H1 (cell line): ENCODE measurements at regions not wholly inside any gene's neighbourhood (a gene's known extent, or its start where the extent isn't known, plus 50 kb on each side); places are given as distances from the start of the nearest gene placed in this dataset.

Experiments used
- CTCF ChIA-PET: fragments of 300-600 bp; sonication (Branson Sonifier 250); formaldehyde crosslinking; loops from one replicate; lab custom pipeline; 2021; ENCODE audit not compliant: partially characterized antibody; lab: Charles Lee
- POLR2A ChIA-PET: fragments of 300-600 bp; sonication (Branson Sonifier 250); formaldehyde crosslinking; loops from one replicate; lab custom pipeline; 2021; ENCODE audit warnings: inconsistent platforms; ENCODE audit not compliant: partially characterized antibody; lab: Charles Lee
- DNase-seq, 2 experiments: peaks; one replicate each; pipeline versions ENCODE4 v3.0.0 to v3.0.0-alpha.2; 2010 to 2022; ENCODE audit warnings: low spot score in 2 of 2, low read depth in 1 of 2, mixed read lengths in 1 of 2
- FAIRE-seq: peaks from 2 replicates; lab custom pipeline; 2011; peaks lifted over from hg19 to GRCh38; lab: Jason Lieb, UNC
- H2AFZ ChIP-seq: 2 replicates; pipeline ENCODE4 v1.8.1; 2012; ENCODE audit warnings: low read length, inconsistent platforms
- H2AK5ac ChIP-seq: 2 replicates; pipeline ENCODE4 v1.6.1; 2013; ENCODE audit warnings: low read depth, low read length
- H2BK120ac ChIP-seq: replicated peaks from 2 replicates; pipeline ENCODE3; 2013; ENCODE audit warnings: low read depth, low read length, inconsistent platforms
- H2BK12ac ChIP-seq: 2 replicates; pipeline ENCODE4 v1.6.1; 2013; ENCODE audit warnings: low read depth, low read length
- H2BK15ac ChIP-seq: 2 replicates; pipeline ENCODE4 v1.6.1; 2013; ENCODE audit warnings: low read length
- H2BK20ac ChIP-seq: 2 replicates; pipeline ENCODE4 v1.6.1; 2013; ENCODE audit warnings: low read length
- H2BK5ac ChIP-seq: 2 replicates; pipeline ENCODE4 v1.6.1; 2013; ENCODE audit warnings: low read depth, low read length
- H3K14ac ChIP-seq: 2 replicates; pipeline ENCODE4 v1.6.1; 2013; ENCODE audit warnings: inconsistent platforms; ENCODE audit not compliant: insufficient read length
- H3K18ac ChIP-seq: 2 replicates; pipeline ENCODE4 v1.6.1; 2013; ENCODE audit warnings: low read length; ENCODE audit errors: extremely low read depth
- H3K23ac ChIP-seq: 2 replicates; pipeline ENCODE4 v1.6.1; 2013; ENCODE audit warnings: inconsistent platforms; ENCODE audit not compliant: insufficient read length
- H3K23me2 ChIP-seq: 2 replicates; pipeline ENCODE4 v1.6.1; 2013; ENCODE audit warnings: low read depth, low read length
- H3K27ac ChIP-seq: 2 replicates; pipeline ENCODE4 v1.6.1; 2011; ENCODE audit warnings: low read depth, low read length, inconsistent platforms
- H3K27me3 ChIP-seq, 4 experiments: replicated peaks in 1 of 4; 1 replicate in 1 of 4; 2 replicates in 3 of 4; pipeline versions ENCODE4 v1.6.1 to v1.8.1; 2011 to 2013; ENCODE audit warnings: low read length in 3 of 4, mild to moderate bottlenecking in 3 of 4, inconsistent platforms in 2 of 4, mixed read lengths in 2 of 4, moderate library complexity in 1 of 4; ENCODE audit not compliant: control insufficient read depth in 3 of 4, insufficient read depth in 3 of 4; ENCODE audit errors: extremely low read depth in 1 of 4
- H3K36me3 ChIP-seq, 4 experiments: 2 replicates each; pipeline versions ENCODE4 v1.6.1 to v1.8.1; 2011 to 2013; ENCODE audit warnings: mild to moderate bottlenecking in 4 of 4, low read length in 3 of 4, moderate library complexity in 2 of 4, control low read depth in 1 of 4, inconsistent platforms in 1 of 4; ENCODE audit not compliant: insufficient read depth in 4 of 4, control insufficient read depth in 2 of 4
- H3K4ac ChIP-seq: replicated peaks from 2 replicates; pipeline ENCODE3; 2013; ENCODE audit warnings: low read length, low read depth, mixed read lengths, inconsistent platforms; ENCODE audit not compliant: insufficient read length
- H3K4me1 ChIP-seq, 4 experiments: replicated peaks in 1 of 4; 1 replicate in 1 of 4; 2 replicates in 3 of 4; pipeline versions ENCODE4 v1.6.1 to v1.8.1; 2011 to 2013; ENCODE audit warnings: low read length in 3 of 4, inconsistent platforms in 2 of 4, mixed read lengths in 1 of 4; ENCODE audit not compliant: insufficient read depth in 4 of 4, control insufficient read depth in 3 of 4
- H3K4me2 ChIP-seq, 2 experiments: 2 replicates each; pipeline versions ENCODE4 v1.6.1 to v1.8.1; 2011 to 2013; ENCODE audit warnings: low read depth in 2 of 2, low read length in 2 of 2, control low read depth in 1 of 2, inconsistent platforms in 1 of 2, mild to moderate bottlenecking in 1 of 2; ENCODE audit not compliant: insufficient read depth in 1 of 2
- H3K4me3 ChIP-seq, 4 experiments: fragments of 200-600, 300-600 bp in 1 of 4; sonication (generic), shearing (Covaris generic), sonication (Bioruptor Twin) in 1 of 4; 2 replicates each; pipeline versions ENCODE4 v1.5.1 to v1.8.1; 2011 to 2016; ENCODE audit warnings: low read length in 4 of 4, low read depth in 3 of 4, control low read depth in 2 of 4, inconsistent platforms in 2 of 4, mild to moderate bottlenecking in 2 of 4, mixed read lengths in 1 of 4, moderate library complexity in 1 of 4; ENCODE audit not compliant: insufficient read depth in 2 of 4; ENCODE audit errors: extremely low read depth in 1 of 4
- H3K56ac ChIP-seq: replicated peaks from 2 replicates; pipeline ENCODE3; 2013; ENCODE audit warnings: low read depth, mild to moderate bottlenecking, mixed read lengths, low read length, inconsistent platforms; ENCODE audit not compliant: insufficient read length
- H3K79me1 ChIP-seq: 2 replicates; pipeline ENCODE4 v1.6.1; 2013; ENCODE audit warnings: low read depth, low read length, control low read depth
- H3K79me2 ChIP-seq, 2 experiments: 2 replicates each; pipeline versions ENCODE4 v1.6.1 to v1.8.1; 2012 to 2013; ENCODE audit warnings: low read length in 2 of 2, mild to moderate bottlenecking in 2 of 2, inconsistent platforms in 1 of 2; ENCODE audit not compliant: insufficient read depth in 2 of 2, control insufficient read depth in 1 of 2
- H3K9ac ChIP-seq, 4 experiments: replicated peaks in 1 of 4; 1 replicate in 1 of 4; 2 replicates in 3 of 4; pipeline versions ENCODE4 v1.6.1 to v1.8.1; 2011 to 2013; ENCODE audit warnings: low read depth in 3 of 4, low read length in 3 of 4, control low read depth in 2 of 4, mild to moderate bottlenecking in 2 of 4, moderate library complexity in 2 of 4, inconsistent platforms in 1 of 4; ENCODE audit errors: extremely low read depth in 1 of 4
- H3K9me3 ChIP-seq, 2 experiments: 2 replicates each; pipeline versions ENCODE4 v1.6.1 to v1.8.1; 2012 to 2013; ENCODE audit warnings: mild to moderate bottlenecking in 2 of 2, moderate library complexity in 2 of 2, control low read depth in 1 of 2, inconsistent platforms in 1 of 2, low read depth in 1 of 2, low read length in 1 of 2, mixed read lengths in 1 of 2; ENCODE audit not compliant: insufficient read depth in 2 of 2
- H4K20me1 ChIP-seq, 2 experiments: replicated peaks in 1 of 2; 2 replicates each; pipeline versions ENCODE3 to v1.8.1; 2011 to 2013; ENCODE audit warnings: inconsistent platforms in 2 of 2, low read length in 2 of 2, mild to moderate bottlenecking in 1 of 2; ENCODE audit not compliant: insufficient read depth in 2 of 2, control insufficient read depth in 1 of 2
- H4K5ac ChIP-seq: 2 replicates; pipeline ENCODE4 v1.6.1; 2013; ENCODE audit warnings: low read length, low read depth, mixed read lengths, inconsistent platforms; ENCODE audit not compliant: insufficient read length
- H4K8ac ChIP-seq: 2 replicates; pipeline ENCODE4 v1.8.0; 2013; ENCODE audit warnings: mild to moderate bottlenecking, moderate library complexity, low read length, inconsistent platforms; ENCODE audit not compliant: insufficient read depth; ENCODE audit errors: extremely low read depth
- H4K91ac ChIP-seq: replicated peaks from 2 replicates; pipeline ENCODE3; 2013; ENCODE audit warnings: low read length, mixed read lengths, inconsistent platforms; ENCODE audit not compliant: insufficient read length
- ASH2L ChIP-seq: fragments of 200-600, 300-600 bp; sonication (generic); IDR thresholded peaks from one replicate; pipeline ENCODE4 v1.7.1; 2017; ENCODE audit warnings: low read length
- CTCF ChIP-seq, 3 experiments: IDR thresholded peaks; 1 replicate in 2 of 3; 2 replicates in 1 of 3; pipeline versions ENCODE4 v1.5.1 to v1.6.1; 2011; ENCODE audit warnings: low read length in 3 of 3, mild to moderate bottlenecking in 3 of 3, inconsistent platforms in 2 of 3, low read depth in 1 of 3, moderate library complexity in 1 of 3; ENCODE audit not compliant: insufficient read depth in 1 of 3; ENCODE audit errors: control extremely low read depth in 1 of 3
- JUN ChIP-seq: IDR thresholded peaks from 2 replicates; pipeline ENCODE4 v1.6.1; 2011; ENCODE audit warnings: low read depth, mild to moderate bottlenecking, improper control_type of control experiment, low read length
- POLR2AphosphoS5 ChIP-seq: IDR thresholded peaks from 2 replicates; pipeline ENCODE4 v1.6.1; 2011; ENCODE audit warnings: low read depth, low read length
- POU5F1 ChIP-seq: IDR thresholded peaks from 2 replicates; pipeline ENCODE4 v1.6.1; 2011; ENCODE audit warnings: low read depth, mild to moderate bottlenecking, low read length, moderate library complexity
- SRF ChIP-seq: IDR thresholded peaks from 2 replicates; pipeline ENCODE4 v1.6.1; 2011; ENCODE audit warnings: mild to moderate bottlenecking, low read depth, low read length, moderate library complexity
- YY1 ChIP-seq: IDR thresholded peaks from 2 replicates; pipeline ENCODE4 v1.6.1; 2011; ENCODE audit warnings: low read depth, mild to moderate bottlenecking, low read length
- WGBS, 2 experiments: shearing (Covaris generic) in 1 of 2; methylation state at CpG; one replicate each; pipeline versions ENCODE4 v1.1.6 to v1.1.7; 2013 to 2015; ENCODE audit warnings: low lambda C conversion rate in 2 of 2, mixed read lengths in 2 of 2, inconsistent platforms in 1 of 2, low coverage in 1 of 2, missing lambda C conversion rate in 1 of 2; ENCODE audit not compliant: insufficient replicate concordance in 2 of 2, insufficient coverage in 1 of 2, insufficient read length in 1 of 2; ENCODE audit errors: extremely low coverage in 1 of 2, missing lambda C conversion rate in 1 of 2; 5-methylcytosine and 5-hydroxymethylcytosine counted together
- TF ChIP-seq, protein P1 (sequence below): IDR thresholded peaks from 2 replicates; pipeline ENCODE4 v1.6.1; 2011; ENCODE audit warnings: low read depth, mild to moderate bottlenecking, low read length; ENCODE audit not compliant: insufficient read depth
- TF ChIP-seq, protein P2 (sequence below): IDR thresholded peaks from 2 replicates; pipeline ENCODE4 v1.6.1; 2011; ENCODE audit warnings: low read length, improper control_type of control experiment

GRCh38 chr20:24736844-24737211, 212.2 kb upstream of the CST7 start:
- no peak overlapping the region for H4K91ac ChIP-seq
- no peak overlapping the region for H3K4me3 ChIP-seq
- TF ChIP-seq YY1 (no peak), POLR2AphosphoS5 (no peak), CTCF (IDR thresholded peaks at IDR 0.05; ENCODE audit: control extremely low read depth in 1 of 3, insufficient read depth in 1 of 3, low read depth in 1 of 3, low read length in 3 of 3) (no peak), ASH2L (no peak), POU5F1 (no peak), SRF (no peak), JUN (no peak)
- TF ChIP-seq, protein P1, sequence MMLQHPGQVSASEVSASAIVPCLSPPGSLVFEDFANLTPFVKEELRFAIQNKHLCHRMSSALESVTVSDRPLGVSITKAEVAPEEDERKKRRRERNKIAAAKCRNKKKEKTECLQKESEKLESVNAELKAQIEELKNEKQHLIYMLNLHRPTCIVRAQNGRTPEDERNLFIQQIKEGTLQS, result no peak
- TF ChIP-seq, protein P2, sequence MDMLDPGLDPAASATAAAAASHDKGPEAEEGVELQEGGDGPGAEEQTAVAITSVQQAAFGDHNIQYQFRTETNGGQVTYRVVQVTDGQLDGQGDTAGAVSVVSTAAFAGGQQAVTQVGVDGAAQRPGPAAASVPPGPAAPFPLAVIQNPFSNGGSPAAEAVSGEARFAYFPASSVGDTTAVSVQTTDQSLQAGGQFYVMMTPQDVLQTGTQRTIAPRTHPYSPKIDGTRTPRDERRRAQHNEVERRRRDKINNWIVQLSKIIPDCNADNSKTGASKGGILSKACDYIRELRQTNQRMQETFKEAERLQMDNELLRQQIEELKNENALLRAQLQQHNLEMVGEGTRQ, result no peak
- H2BK12ac ChIP-seq, result no peak overlapping the region
- FAIRE-seq (no peak), DNase-seq (peak in 1 of 2 experiments; percentile 32)
- H3K56ac ChIP-seq, result no peak overlapping the region
- H2AK5ac ChIP-seq, result no peak overlapping the region
- POLR2A ChIA-PET, result no interaction called here
- no peak overlapping the region for H3K27ac ChIP-seq
- no peaks in the 10 kb centered on the region for H3K79me1 ChIP-seq
- H3K18ac ChIP-seq, result no peak overlapping the region
- no peaks in the 10 kb centered on the region for H4K20me1 ChIP-seq
- peaks cover 0 to 12% (median 2%) of the 10 kb centered on the region in 4 experiments; a peak in 3 of 7 replicates for H3K4me1 ChIP-seq
- H3K14ac ChIP-seq, result no peak overlapping the region
- no peaks in the 10 kb centered on the region for H3K36me3 ChIP-seq
- no peak overlapping the region for H2BK20ac ChIP-seq
- H3K79me2 ChIP-seq, result no peaks in the 10 kb centered on the region
- no peak overlapping the region for H3K4ac ChIP-seq
- no peak overlapping the region for H2BK5ac ChIP-seq
- H4K8ac ChIP-seq, result no peak overlapping the region
- H3K23me2 ChIP-seq, result no peaks in the 10 kb centered on the region
- H2AFZ ChIP-seq, result peak overlapping the region; percentile 47; the same call in 1 of the 2 replicates
- no peak overlapping the region; a peak in 1 of 4 replicates for H3K4me2 ChIP-seq
- H4K5ac ChIP-seq, result no peak overlapping the region
- no peak overlapping the region for H3K9ac ChIP-seq
- CTCF ChIA-PET, result interaction anchor here (1.0 to 1.8 kb wide), 3 partner anchors 9 to 44 kb away, joined by 4 read pairs; no protein-coding TSS in a partner anchor
- H2BK120ac ChIP-seq, result no peak overlapping the region
- H3K23ac ChIP-seq, result no peak overlapping the region
- peaks cover 0 to 3% of the 10 kb centered on the region in 2 experiments; a peak in 1 of 4 replicates for H3K9me3 ChIP-seq
- no peaks in the 10 kb centered on the region for H3K27me3 ChIP-seq
- WGBS, 2 experiments, result 96% methylated on average over 5 of the region's 5 CpGs; no CpG with 5 or more reads in 1 of the 2 experiments
- no peak overlapping the region for H2BK15ac ChIP-seq
